GM12892 (cell line): ENCODE measurements at regions not wholly inside any gene's neighbourhood (a gene's known extent, or its start where the extent isn't known, plus 50 kb on each side); places are given as distances from the start of the nearest gene placed in this dataset.

ENCODE experiments used
- POLR2A ChIP-seq: IDR thresholded peaks from 2 replicates; pipeline ENCODE4 v1.6.1; 2011; ENCODE audit warnings: low read depth, low read length, control low read depth
- POLR2AphosphoS5 ChIP-seq: IDR thresholded peaks from 2 replicates; pipeline ENCODE4 v1.6.1; 2011; ENCODE audit warnings: low read depth, low read length, control low read depth
- TAF1 ChIP-seq: IDR thresholded peaks from 2 replicates; pipeline ENCODE4 v1.6.1; 2011; ENCODE audit warnings: low read depth, mild to moderate bottlenecking, control low read depth, low read length, borderline replicate concordance

DNA sequence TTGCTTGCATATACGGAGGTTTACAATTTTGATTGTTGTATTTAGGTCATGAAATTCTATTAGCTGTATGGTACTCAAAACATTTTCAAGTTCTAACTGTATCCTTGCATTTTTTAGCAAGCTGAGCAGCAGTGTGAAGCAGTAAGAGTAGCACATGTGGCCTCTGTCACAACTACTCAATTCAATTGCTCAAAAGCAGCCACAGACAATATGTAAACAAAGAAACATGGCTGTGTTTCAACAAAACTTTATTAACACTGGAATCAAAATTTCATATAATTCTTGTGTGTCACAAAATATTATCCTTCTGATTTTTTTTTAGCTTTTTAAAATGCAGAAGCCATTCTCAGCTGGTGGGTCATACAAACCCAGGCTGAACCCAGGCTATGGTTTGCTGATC lies 266.7 kb upstream of the LRRN1 start:
- TF ChIP-seq POLR2A (no peak), TAF1 (no peak), POLR2AphosphoS5 (no peak)
